Renal cortical epithelial cell (primary cell): ENCODE measurements at regions not wholly inside any gene's neighbourhood (a gene's known extent, or its start where the extent isn't known, plus 50 kb on each side); places are given as distances from the start of the nearest gene placed in this dataset.
A peak's percentile ranks its signal among the peaks of the same experiment; 100 is the strongest.

ENCODE experiments used
- DNase-seq: peaks from one replicate; pipeline ENCODE4 v3.0.0-alpha.2; 2011; ENCODE audit warnings: low read depth

DNA sequence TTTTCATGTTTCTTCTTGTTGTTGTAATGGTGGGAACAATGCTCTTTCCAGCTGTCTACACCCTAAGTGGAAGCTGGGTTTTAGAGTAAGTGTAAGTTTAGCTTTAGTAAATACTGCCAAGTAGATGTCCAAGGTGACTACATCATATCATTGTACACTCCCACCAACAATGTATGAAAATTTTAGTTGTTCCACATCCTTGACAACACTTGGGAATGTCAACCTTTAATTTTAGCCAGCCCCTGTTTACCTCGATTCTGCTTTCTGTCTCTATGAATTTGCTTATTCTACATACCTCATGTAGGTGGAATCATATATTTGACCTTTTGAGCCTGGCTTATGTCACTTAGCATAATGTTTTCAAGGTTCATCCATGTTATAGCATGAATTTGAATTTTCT lies 93.0 kb downstream of the MTPAP start:
- no peak for DNase-seq

- DNase-seq, result no peak
These were observed 94.2 kb downstream of the MTPAP start for GRCh38 chr10:30254926-30255325.

DNA sequence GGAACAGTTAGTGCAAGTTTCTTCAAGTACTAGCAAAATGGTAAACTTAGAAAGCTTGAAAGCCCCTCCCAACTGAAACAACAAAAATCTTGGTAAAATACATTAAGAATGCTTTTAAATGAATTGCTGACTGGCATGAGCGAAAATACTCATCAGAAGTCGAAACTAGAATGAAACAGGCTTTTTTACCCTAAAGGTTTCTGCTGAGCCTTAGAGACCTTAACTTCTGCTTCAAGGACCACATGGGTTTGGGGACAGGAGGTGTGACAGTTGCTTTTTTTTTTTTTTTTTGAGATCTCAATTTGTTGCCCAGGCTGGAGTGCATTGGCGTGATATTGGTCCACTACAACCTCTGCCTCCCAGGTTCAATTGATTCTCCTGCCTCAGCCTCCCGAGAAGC lies 100.3 kb downstream of the MTPAP start:
- no peak for DNase-seq

DNA sequence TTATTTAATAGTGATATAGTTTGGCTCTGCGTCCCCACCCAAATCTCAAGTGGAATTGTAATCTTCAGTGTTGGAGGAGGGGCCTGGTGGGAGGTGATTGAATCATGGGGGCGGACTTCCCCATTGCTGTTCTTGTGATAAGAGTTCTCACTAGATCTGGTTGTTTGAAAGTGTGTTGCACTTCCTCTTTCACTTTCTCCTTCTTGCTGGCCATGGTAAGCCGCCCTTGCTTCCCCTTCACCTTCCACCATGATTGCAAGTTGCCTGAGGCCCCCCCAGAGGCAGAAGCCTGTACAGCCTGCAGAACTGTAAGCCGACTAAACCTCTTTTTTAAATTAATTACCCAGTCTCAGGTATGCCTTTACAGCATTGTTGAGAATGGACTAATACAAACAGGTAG lies 101.4 kb downstream of the MTPAP start:
- no peak for DNase-seq

DNA sequence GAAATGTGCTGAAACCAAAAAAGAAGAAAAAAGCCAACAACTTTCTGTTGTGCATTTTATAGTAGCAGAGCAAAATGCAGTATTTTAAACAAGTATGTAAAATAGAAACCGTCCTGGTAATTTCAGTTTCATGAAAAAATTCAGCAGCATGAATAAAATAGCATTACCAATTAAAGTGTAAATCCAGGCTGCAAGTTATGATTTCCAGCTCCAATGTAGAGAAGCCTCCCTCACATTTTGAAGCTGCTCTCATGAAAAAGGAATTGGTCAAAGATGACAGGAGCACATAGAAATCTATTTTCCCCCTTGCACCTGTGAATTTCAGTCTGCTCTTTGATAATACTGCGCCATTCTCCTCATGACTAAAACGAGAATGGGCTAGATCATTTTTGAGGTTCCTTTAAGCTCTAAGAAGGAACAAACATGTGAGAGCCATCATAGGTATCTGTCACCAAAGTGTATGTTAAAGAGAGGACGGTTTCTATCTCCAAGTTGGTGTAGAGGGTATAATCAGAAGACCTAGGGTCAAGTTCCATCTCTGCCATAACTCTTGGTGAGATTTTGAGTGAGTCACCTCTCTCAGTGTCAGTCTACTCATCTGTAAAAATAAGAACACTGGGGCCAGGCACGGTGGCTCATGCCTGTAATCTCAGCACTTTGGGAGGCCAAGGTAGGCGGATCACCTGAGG lies 107.5 kb downstream of the MTPAP start:
- no peak for DNase-seq

DNA sequence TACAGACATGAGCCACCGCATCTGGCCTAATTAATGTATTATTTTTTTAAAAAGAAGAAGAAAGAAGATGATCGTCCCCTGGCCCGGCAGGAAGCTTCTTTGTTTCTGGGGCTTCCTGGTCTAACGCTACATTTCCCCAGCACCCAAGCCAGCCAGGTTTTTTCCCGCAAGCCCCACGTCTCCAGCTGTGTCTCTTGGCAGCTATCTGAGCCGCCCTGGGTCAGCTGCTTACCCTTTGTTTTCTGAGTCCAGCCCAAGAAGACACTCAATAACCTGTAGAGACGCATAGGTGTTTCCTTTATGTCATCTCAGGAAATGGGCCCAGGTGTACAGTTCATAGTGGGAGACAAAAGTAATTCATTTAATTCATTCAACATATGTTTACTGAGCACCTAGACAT lies 110.2 kb downstream of the MTPAP start:
- DNase-seq, result no peak

DNA sequence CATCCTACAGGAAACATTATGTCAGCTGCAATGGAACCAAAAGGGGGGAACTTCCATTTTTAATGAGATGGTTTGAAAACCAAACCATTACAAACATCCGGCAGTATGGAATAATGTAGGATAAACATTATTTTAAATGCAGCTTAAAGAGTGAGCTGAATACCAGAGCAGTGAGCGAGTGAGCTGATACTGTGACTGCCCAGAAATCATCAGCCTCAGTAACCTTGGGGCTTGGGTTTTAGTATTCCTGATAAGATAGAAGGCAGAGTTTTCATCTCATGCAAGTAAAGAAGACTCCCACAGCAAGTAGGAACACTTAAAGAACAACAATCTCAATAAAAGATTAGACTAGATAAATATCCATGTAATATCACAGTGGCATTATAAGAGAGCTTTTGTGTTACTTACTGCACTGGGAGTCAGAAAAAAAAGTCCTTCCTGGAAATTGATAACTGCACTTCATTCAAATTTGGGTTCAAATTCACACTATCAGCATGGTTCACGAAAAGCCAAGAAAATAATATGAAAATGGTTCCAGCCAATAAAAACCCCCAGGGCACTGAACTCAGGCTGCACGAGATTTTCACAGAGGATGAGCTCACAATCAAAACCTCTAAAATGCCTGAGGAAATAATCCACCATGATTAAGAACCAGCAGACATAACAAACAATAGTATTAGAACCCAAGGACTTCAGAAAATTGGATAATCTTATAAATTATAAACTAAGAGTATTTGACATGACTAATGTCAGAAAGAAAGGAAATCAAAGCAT lies 115.7 kb downstream of the MTPAP start:
- DNase-seq, result no peak

DNA sequence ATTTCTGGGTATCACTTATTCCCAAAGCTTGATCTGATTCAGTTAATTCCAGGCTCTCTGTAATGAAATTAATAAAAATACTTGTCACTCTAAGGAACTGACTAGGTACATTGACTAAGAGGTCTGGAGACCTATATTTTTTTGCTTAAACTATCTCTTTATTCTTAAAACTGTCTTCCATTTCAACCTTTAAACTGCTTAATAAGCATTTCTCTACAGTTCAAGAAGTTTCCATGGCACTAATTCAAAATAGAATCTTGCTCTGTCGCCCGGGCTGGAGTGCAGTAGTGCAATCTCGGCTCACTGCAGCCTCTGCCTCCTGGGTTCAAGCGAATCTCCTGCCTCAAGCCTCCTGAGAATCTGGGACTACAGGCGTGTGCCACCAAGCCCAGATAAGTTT lies 117.4 kb downstream of the MTPAP start:
- no peak for DNase-seq

DNA sequence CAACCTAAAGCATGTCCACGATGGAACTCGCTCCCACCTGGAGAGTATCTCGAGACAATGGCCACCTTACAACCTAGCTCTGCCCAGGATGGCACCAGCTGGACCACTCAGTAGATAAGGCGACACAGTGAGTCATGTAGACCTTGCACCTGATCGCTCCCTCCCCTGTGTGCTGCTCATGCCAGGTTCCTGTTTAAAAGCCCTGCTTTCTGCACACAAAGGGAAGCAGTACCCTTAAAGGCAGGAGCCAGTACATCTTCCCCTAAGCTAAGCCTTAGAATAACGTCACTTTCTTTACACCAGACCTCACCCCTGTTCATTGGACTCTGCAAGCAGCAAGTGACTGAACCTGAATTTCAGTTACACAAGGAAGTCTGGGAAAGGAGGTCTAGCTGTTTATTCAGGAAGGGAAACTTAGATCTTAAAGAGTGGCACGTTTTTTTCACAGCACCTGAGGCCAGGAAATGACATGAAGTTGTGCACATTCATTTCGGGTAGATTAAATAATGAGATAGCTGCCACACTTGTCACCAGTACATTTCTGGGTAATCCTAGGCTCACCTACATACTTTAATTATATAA lies 117.9 kb downstream of the MTPAP start:
- DNase-seq, result no peak

- DNase-seq, result no peak
These were observed 119.5 kb downstream of the MTPAP start for GRCh38 chr10:30229536-30229935.

- no peak for DNase-seq
These were observed 120.6 kb downstream of the MTPAP start for GRCh38 chr10:30228417-30229036.

- no peak for DNase-seq
These were observed 121.6 kb downstream of the MTPAP start for GRCh38 chr10:30227481-30227880.

- DNase-seq, result peak; percentile 82
These were observed 128.9 kb downstream of the MTPAP start for GRCh38 chr10:30219971-30220751.

DNA sequence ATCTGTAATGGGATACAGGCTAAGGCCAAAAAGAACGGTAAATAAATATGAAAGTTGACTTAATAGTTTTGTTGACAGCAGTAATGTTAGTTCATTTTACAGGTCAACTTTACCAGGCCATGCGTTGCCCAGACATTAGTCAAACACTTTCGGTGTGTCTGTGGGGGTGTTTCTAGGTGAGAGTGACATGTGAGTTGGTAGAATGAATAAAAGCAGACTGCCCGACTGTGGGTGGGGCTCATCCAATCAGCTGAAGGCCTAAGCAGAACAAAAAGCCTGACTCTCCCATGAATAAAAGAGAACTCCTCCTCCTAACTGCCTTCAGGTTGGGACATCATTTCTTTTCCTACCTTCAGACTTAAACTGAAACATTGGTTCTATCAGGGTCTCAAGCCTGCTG lies 132.3 kb downstream of the MTPAP start:
- DNase-seq, result no peak

GRCh38 chr10:30215623-30216022 lies 133.5 kb downstream of the MTPAP start:
- DNase-seq, result no peak

DNA sequence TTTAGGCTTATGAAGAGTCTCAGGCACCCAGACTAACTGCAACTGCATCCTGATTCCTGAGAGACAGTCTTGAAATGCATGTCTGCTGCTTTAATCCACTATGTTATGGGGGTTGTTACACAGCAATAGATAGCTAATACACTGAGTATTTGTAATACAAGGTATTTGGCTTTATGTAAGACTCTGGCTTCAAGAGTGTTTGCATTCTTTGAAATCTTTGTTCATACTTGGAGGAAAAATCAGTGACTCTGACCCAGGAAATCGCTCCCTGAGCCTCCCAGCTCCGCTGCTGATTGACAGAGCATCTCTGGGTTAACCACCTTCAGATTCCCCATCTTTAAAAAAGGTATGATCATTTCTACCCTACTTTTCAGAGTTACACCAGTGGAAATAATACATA lies 133.9 kb downstream of the MTPAP start:
- no peak for DNase-seq

DNA sequence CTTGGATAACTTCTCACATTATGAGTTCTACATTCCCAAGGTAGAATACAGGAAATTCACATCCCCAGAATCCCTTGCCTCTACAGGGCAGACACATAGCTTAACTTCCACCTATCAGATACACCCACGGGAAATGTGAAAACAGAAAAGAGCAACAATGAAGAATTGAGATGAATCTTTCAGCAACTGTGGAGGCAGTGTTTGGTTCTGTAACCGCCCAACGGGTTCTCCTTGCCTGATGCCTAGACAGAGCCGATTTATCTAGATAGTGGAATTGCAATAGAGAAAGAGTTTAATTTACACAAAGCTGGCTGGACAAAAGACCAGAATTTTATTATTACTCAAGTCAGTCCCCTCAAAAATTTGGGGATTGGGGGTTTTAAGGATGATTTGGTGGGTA lies 138.8 kb downstream of the MTPAP start:
- no peak for DNase-seq

GRCh38 chr10:30208330-30208729 lies 140.7 kb downstream of the MTPAP start:
- no peak for DNase-seq

- peak; percentile 29 for DNase-seq
These were observed 141.5 kb downstream of the MTPAP start for GRCh38 chr10:30207485-30208052.

- DNase-seq, result no peak
These were observed 140.6 kb upstream of the JCAD start for GRCh38 chr10:30200017-30200415.

GRCh38 chr10:30199376-30200016 lies 140.1 kb upstream of the JCAD start:
- DNase-seq, result no peak
